Lower lobe of right lung (tissue), 2 donors: ENCODE measurements at regions not wholly inside any gene's neighbourhood (a gene's known extent, or its start where the extent isn't known, plus 50 kb on each side); places are given as distances from the start of the nearest gene placed in this dataset.

Source experiments
- ATAC-seq, 2 donors: fragments of 200-7000 bp; cut with Tn5 transposase; one replicate each; pipeline ENCODE4 v1.9.1; 2020 to 2022; ENCODE audit warnings: mild to moderate bottlenecking in 2 of 2, moderate library complexity in 2 of 2
- DNase-seq: peaks from one replicate; pipeline ENCODE4 v3.0.0-alpha.2; 2020
- H3K27ac ChIP-seq: fragments of 200-600 bp; one replicate; pipeline ENCODE4 v1.8.0; 2022
- H3K27me3 ChIP-seq: fragments of 200-600 bp; one replicate; pipeline ENCODE4 v1.8.0; 2022; ENCODE audit warnings: low read depth
- H3K36me3 ChIP-seq: fragments of 200-600 bp; one replicate; pipeline ENCODE4 v1.8.0; 2022; ENCODE audit warnings: mild to moderate bottlenecking
- H3K4me1 ChIP-seq: fragments of 200-600 bp; one replicate; pipeline ENCODE4 v1.8.0; 2022
- H3K4me3 ChIP-seq: fragments of 200-600 bp; one replicate; pipeline ENCODE4 v1.8.0; 2022; ENCODE audit warnings: mild to moderate bottlenecking
- H3K9me3 ChIP-seq: fragments of 200-600 bp; one replicate; pipeline ENCODE4 v1.8.0; 2022
- intact Hi-C: fragments of 100-400 bp; cut with DNase I; formaldehyde crosslinking; loops from one replicate; pipeline ENCODE4 v1.11.0; 2022
- TF ChIP-seq, protein P1 (sequence below): fragments of 200-600 bp; IDR thresholded peaks from one replicate; pipeline ENCODE4 v1.8.0; 2022; ENCODE audit warnings: antibody characterized with exemption, mild to moderate bottlenecking
- donor health status: DM: no; HTN: yes; CAD: no; lungs with severe emphysema.

GRCh38 chr2:128510701-128511397, 192.2 kb upstream of the HS6ST1 start:
- Histone ChIP-seq H3K9me3 (no peaks in the 10 kb centered on the region), H3K27me3 (no peaks in the 10 kb centered on the region), H3K27ac (no peak overlapping the region), H3K4me1 (peaks cover 8% of the 10 kb centered on the region), H3K36me3 (no peaks in the 10 kb centered on the region), H3K4me3 (no peak overlapping the region)
- TF ChIP-seq, protein P1, sequence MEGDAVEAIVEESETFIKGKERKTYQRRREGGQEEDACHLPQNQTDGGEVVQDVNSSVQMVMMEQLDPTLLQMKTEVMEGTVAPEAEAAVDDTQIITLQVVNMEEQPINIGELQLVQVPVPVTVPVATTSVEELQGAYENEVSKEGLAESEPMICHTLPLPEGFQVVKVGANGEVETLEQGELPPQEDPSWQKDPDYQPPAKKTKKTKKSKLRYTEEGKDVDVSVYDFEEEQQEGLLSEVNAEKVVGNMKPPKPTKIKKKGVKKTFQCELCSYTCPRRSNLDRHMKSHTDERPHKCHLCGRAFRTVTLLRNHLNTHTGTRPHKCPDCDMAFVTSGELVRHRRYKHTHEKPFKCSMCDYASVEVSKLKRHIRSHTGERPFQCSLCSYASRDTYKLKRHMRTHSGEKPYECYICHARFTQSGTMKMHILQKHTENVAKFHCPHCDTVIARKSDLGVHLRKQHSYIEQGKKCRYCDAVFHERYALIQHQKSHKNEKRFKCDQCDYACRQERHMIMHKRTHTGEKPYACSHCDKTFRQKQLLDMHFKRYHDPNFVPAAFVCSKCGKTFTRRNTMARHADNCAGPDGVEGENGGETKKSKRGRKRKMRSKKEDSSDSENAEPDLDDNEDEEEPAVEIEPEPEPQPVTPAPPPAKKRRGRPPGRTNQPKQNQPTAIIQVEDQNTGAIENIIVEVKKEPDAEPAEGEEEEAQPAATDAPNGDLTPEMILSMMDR: no peak
- ATAC-seq (no peak), DNase-seq (no peak)
- intact Hi-C loops: no loop called here

DNA sequence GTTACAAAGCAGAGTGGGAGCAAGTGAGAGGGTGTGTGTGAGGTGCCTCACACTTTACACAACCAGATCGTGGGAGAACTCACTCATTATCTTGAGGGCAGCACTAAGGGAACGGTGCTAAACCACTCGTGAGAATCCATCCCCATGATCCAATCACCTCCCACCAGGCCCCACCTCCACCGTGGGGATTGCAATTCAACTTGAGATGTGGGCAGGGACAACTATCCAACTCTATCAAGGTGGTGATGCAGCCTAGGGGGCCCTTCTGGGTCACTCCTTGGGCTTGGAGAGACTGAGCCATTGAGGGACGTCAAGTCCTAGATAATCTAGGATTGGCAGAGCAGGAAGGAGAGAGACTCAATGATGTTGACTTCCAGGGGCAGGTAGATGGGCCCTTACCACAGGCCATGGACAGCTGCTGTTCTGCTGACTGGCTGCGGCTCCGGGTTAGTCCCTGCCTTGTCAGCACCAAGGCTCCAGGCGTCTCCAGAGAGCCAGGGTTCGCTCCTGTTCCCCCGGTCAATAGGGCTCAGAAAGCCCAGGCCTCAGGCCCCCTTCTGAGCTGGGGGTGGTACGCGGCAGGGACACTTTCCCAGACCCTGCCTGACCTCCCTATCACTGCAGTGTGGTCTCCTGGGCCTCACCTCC, 193.2 kb upstream of the HS6ST1 start:
- intact Hi-C loops: no loop called here
- Histone ChIP-seq H3K27ac (no peak overlapping the region), H3K4me1 (peaks cover 8% of the 10 kb centered on the region), H3K27me3 (no peaks in the 10 kb centered on the region), H3K36me3 (no peaks in the 10 kb centered on the region), H3K4me3 (no peak overlapping the region), H3K9me3 (no peaks in the 10 kb centered on the region)
- DNase-seq (no peak), ATAC-seq (no peak)
- TF ChIP-seq, protein P1: no peak

GRCh38 chr2:128512379-128513115, 193.9 kb upstream of the HS6ST1 start:
- Histone ChIP-seq H3K4me3 (no peak overlapping the region), H3K27ac (no peak overlapping the region), H3K36me3 (no peaks in the 10 kb centered on the region), H3K4me1 (peaks cover 8% of the 10 kb centered on the region), H3K9me3 (no peaks in the 10 kb centered on the region), H3K27me3 (no peaks in the 10 kb centered on the region)
- DNase-seq: no peak
- TF ChIP-seq, protein P1: no peak
- ATAC-seq: peak in 1 of 2 donors; percentile 16
- intact Hi-C loops: no loop called here

- Histone ChIP-seq H3K27ac (no peak overlapping the region), H3K4me1 (peaks cover 8% of the 10 kb centered on the region), H3K27me3 (no peaks in the 10 kb centered on the region), H3K9me3 (no peaks in the 10 kb centered on the region), H3K36me3 (no peaks in the 10 kb centered on the region), H3K4me3 (no peak overlapping the region)
- intact Hi-C loops: no loop called here
- DNase-seq: no peak
- peak; percentile 75 to 77 for ATAC-seq
- TF ChIP-seq, protein P1: no peak
These were observed 194.7 kb upstream of the HS6ST1 start for GRCh38 chr2:128513116-128513960.

DNA sequence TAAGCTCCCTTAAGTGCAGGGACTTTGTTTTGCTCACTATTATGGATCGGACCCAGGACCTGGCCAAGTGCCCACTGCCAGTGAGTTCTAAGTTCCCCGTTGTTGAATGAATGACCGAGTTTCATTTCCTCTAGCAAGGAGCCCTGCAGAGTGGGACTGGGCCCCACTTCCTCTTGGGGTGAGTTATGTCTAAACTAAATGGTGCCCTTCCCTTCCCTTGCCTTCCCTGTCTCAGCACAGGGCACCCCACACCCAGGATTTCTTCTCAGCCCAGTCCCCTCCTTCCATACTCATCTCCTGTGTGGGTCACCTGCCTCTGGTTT, 195.3 kb upstream of the HS6ST1 start:
- Histone ChIP-seq H3K4me3 (no peak overlapping the region), H3K27ac (no peak overlapping the region), H3K27me3 (no peaks in the 10 kb centered on the region), H3K9me3 (no peaks in the 10 kb centered on the region), H3K4me1 (peaks cover 8% of the 10 kb centered on the region), H3K36me3 (no peaks in the 10 kb centered on the region)
- TF ChIP-seq, protein P1: no peak
- intact Hi-C loops: no loop called here
- ATAC-seq (peak; percentile 82 to 87), DNase-seq (peak; percentile 66)
